Hematopoietic multipotent progenitor cell (in vitro differentiated cells): ENCODE measurements at regions not wholly inside any gene's neighbourhood (a gene's known extent, or its start where the extent isn't known, plus 50 kb on each side); places are given as distances from the start of the nearest gene placed in this dataset.
"Not testable (repeated sequence)": the region's sequence is repeated elsewhere in the genome, so short reads cannot be mapped to it uniquely, and the experiment has no call there.

Source experiments
- DNase-seq, 3 donors: peaks; one replicate each; pipeline ENCODE4 v3.0.0-alpha.2; 2011 to 2015; ENCODE audit warnings: low read depth in 2 of 3, low spot score in 2 of 3

DNA sequence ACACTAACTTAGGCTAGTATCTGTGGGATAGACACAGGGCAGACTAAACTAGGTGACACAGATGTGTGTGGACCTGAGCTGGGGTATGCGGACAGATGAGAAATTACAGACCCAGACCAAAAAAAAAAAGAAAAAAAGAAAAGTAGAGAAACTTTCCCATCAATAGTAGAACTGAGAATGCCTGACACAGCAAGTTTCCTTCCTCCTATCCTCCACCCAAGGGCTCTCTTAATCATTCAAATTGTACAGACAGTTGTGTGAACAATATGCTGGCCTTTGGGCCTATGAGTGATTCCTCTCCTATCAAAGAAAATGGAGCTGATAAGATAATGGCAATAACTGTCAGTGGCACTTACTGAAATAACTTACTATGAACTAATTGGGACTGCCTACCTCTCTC, 226.7 kb upstream of the PRDM1 start:
- DNase-seq: no peak

DNA sequence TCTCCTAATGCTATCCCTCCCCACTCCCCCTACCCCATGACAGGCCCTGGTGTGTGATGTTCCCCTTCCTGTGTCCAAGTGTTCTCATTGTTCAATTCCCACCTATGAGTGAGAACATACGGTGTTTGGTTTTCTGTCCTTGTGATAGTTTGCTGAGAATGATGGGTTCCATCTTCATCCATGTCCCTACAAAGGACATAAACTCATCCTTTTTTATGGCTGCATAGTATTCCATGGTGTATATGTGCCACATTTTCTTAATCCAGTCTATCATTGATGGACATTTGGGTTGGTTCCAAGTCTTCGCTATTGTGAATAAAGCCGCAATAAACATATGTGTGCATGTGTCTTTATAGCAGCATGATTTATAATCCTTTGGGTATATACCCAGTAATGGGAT, 227.5 kb upstream of the PRDM1 start:
- not testable (repeated sequence) for DNase-seq

DNA sequence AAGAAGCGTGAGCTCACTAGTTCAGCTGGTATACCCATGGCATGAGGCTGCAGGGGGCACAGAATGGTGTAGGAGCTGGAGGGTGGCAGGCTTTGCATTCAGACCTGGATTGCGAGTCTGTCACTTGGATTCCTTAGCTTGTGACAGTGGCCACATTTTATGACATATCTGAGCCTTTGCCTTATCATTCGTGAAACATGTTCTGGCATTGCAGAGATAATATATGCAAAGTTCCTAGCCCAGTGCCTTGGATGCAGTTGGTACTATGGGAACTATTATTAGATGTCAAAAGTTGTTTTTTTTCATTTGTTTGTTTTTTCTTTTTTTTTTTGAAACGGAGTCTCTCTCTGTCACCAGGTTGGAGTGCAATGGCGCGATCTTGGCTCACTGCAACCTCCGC, 230.7 kb upstream of the PRDM1 start:
- DNase-seq: no peak

DNA sequence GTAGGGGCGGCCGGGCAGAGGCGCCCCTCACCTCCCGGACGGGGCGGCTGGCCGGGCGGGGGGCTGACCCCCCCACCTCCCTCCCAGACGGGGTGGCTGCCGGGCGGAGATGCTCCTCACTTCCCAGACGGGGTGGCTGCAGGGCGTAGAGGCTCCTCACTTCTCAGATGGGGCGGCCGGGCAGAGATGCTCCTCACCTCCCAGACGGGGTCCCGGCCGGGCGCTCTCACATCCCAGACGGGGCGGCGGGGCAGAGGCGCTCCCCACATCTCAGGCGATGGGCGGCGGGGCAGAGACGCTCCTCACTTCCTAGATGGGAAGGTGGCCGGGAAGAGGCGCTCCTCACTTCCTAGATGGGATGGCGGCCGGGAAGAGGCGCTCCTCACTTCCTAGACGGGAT, 232.2 kb upstream of the PRDM1 start:
- DNase-seq: not testable (repeated sequence)

DNA sequence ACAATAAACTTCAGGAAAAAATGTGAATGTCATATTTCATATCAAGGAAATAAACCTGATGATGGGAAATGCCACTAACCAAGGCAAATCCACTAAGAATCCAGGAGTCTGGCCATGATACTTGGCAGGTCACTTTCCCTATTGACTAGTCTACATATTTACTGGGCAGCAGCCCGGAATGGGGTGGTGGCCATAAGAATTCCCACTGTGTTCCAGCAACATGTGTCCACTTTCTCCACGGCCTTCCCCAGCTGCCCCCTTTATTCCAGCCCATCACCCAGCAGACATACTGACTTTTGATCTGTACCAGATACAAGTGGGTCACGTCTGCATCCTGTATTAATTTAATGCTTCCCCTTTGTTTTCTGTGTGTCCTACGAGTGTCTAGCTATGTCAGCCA, 234.5 kb upstream of the PRDM1 start:
- no peak for DNase-seq

DNA sequence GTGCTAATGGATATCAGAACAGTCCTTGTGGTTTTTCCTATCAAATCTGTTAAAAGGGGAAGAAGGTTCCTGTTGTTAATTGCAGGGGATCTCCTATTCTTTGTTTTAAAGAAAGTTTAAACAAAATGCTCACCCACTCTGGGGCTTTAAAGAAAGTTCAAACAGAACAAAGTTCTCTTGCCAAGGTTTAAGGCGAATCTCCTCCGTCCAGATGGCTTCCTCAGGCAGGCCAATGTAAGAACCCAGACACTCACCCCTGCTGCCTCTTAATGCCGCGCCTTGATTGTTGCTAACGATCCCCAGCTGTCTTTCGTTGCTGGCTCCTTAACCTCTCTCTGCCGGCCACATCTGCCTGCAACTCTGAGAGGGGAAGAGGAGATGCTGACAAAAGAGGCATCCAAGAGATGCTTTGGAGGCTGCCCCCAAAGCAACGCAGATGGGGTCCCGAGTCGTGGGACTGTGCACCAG, 235.0 kb upstream of the PRDM1 start:
- DNase-seq: no peak

DNA sequence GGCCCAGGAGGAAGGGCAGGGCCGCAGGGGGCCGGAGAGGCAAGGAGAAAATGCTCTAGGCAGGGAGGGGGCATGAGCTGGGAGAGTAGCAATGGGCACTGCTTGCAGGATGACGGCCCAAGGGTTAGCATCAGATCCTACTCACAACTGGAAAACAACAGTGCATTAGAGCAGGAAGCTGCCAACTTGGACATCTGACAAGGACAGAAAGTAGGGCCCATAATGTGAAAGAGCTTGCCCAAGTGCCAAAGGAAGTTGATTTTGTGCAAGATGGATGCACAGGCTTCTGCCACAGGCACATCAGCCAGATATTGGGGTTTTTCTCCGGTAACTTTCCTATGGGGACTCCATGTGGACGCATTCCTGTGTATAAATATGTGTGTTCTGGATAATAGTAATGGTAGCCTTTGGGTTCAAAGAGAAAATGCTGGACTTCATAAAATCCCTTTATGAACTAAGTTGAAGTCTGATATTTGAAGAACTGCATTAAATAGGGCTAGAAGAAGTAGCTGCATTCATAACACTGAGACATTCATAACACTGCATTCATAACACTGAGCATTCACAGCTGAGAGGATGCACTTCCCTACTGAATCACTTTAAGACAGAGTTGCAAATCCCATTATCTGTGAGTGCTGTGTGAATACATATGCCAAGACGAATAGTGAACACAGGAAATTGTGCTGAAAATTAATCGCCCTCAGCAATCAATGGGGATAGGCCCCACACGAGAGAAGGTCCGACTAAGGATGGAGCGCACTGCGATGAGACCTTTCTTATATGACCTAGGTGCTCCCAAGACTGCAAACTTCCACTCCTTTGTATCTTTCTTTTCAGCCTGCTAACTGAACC, 235.6 kb upstream of the PRDM1 start:
- no peak for DNase-seq

DNA sequence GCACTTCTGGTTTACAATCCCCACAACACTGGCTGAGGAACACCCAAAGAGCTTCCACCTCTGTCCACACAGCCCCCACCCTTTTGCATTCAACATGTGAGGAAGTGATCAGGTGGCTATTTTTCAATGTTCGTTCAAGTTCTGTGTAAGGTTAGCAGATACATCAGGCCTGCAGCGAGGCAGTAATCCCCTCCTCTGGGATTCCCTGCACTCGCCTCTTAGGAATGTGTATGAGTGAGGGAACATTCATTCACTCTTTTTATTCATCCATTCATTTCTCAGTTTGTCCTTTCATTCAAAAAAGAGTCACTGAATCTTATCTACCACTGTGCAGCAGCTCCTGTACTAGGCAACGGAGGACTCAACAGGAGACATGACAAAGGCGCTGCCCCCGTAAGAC, 236.4 kb upstream of the PRDM1 start:
- no peak for DNase-seq

DNA sequence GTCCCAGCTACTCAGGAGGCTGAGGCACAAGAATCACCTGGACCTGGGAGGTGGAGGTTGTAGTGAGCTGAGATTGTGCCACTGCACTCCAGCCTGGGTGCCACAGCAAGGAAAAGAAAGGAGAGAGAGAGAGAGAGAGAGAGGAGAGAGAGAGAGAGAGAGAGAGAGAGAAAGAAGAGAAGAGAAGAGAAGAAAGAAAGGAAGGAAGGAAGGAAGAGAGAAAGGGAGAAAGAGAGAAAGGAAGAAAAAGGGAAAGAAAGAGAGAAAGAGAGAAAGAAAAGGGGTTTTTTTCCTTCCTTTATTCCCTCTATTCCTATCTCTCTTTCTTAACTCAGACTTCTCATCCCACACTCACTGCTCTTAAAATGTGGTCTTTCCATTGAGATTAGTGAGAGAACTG, 238.7 kb upstream of the PRDM1 start:
- no peak for DNase-seq

DNA sequence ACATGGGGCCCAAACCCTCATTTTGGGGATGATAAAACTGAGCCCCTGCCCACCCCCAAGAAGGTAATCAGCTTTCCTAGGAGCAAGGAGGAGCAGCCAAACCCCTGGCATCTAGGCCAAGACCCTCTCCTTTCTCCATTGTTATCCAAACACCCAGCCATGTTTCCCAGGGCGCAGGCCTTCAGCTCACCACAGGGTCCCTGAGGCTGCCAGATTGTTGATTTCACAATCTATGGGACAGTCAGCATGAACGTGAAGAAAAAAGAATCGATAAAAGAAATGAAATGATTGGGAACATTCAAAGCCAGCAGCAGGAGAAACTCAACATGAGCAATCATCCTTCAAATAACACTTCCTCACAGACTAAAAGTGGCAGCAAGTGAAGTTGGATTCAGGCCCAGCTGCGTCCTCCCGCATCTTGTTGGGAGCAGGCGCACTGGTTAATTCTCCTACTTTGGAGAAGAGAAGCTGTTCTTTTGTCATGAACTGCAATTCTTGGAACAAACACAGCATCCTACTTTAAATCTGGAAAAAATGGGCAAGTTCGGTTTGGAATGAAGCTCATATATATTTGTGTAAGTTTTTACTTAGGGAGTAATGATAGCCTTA, 241.8 kb upstream of the PRDM1 start:
- DNase-seq: no peak

DNA sequence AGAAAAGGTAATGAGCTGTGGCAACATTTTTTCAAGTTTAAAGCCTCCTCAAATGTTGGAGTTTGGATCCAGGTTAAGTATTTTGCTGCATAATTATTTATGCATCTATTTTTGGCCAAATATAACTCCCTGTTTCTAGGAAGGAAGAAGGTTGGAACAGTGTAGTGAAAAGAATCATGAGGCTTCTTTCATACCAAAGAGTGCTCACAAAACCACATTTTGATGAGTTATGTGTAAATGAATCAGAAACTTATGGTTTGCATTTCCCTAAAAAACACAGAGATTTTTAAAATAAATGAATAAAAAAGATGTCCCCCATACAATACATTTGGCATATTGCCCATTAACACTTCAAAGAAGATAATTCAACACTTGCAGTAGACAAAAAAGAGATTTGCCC, 246.9 kb upstream of the PRDM1 start:
- no peak for DNase-seq

DNA sequence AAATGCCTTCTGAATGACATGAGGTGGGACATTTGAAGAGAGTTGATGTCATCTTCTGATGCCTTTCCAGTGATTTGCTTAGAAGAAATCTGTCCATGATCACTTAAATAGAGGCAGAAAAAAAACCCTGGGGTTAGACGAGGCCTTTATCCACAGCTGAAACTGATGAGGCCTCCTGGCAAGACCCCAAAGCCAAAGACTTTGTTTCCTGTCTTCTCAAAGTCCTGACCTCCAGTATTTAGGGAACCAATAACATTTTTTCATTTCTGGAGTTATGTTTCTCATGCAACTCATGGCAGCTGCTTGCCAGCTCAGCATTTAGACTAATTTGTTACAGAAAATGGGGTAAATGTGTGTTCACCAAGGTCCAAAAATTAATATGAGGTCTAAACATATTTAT, 248.0 kb upstream of the PRDM1 start:
- DNase-seq: no peak

DNA sequence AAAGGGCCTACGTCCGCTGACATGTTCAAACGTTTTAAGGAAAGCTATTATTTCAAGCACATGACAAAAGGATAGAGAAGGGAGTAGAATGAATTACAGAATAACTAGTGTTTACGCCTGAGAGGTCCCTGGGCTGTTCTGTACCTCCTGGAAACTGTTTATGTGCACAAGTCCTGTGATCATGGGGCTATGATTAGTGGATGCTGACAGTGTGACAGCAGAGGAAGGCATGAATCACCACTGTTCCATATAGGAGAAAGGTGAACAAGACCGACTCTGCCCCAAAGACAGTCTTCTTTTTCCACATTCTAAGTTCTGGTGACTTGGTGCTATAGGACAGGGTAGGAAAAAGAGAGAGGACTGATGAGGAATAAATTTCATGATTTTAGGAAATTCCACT, 249.2 kb upstream of the PRDM1 start:
- DNase-seq: no peak

DNA sequence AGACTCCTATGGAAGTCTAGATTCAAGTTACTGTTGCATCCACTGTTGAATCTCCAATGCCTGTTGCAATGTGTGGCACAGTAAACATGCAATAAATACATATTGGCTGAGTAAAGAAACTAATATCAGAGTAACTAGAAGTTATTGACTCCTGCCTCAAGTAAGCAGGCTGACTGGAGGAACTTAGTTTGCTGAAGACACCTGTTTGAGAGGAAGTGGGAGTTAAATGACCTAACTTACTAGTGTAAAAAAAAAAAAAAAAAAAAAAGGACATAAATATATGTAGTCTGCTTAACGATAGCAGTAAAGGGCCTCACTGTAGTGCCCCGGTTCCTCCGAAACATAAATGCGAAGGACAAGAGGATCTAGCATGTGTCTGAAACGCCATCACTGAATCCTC, 249.8 kb upstream of the PRDM1 start:
- DNase-seq: no peak

DNA sequence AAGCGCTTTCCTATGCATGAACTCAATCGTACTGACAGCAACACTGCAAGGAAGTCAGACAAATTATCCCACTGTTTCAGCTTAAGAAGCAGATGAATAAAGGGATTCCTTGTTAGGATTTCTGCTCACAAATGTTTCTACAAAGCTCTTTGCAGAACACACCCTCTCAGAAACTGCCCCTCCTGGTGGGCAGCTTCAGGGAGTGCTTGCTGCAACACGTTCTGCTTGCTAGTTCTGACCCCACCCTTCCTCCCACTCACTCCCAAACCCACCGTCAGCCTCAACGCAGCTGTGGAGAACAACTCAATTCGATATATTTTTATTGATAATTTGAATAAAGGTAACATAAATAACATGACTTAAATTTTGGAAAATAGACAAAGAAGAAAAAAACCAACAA, 250.8 kb upstream of the PRDM1 start:
- DNase-seq: peak in 2 of 3 donors; percentile 48 to 74

DNA sequence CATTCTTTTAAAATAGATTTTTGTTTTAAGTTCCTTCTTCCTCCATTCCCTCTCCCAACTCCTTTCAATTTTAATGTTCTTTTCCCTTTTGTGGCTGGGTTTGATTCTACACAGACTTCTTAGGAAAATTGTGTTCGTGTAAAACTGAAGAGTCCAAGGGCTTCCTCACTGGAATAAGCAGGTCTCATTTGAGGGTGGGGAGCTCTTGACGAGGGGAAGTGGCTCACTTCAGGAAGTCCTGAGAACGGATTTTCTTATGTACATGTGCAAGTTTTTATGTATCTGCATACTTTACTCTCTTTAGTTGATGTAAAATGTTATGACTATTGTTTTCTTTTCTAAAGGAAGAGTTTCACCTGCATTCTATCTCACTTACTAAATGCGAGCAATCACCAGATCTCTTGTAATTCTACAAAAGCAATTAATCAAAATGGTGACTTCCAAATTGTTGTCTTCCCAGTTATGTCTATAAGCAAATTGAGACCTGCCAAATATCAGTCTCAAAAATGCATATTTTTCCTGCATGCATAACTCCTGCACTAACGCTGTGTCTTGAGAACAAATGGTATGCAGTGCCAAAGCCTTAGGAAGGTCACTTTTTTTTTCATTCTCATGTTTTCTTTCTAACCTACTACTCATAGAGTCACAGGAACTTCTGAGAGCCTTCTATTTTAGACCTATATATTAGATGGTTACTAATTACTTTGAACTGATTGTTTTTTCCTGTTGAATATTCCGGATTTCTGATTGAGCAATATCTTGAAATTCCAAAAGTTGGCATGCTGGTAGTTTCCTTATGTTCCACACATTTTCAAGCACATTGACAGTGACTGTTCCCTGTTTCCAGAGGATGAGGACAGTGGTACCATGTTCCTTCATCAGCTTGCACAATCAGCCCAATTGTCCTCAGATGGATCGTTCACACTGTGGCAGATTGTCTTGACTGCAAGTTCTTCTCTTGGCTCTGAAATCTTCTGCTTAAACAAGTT, 251.9 kb upstream of the PRDM1 start:
- DNase-seq: peak in 1 of 3 donors; percentile 9

DNA sequence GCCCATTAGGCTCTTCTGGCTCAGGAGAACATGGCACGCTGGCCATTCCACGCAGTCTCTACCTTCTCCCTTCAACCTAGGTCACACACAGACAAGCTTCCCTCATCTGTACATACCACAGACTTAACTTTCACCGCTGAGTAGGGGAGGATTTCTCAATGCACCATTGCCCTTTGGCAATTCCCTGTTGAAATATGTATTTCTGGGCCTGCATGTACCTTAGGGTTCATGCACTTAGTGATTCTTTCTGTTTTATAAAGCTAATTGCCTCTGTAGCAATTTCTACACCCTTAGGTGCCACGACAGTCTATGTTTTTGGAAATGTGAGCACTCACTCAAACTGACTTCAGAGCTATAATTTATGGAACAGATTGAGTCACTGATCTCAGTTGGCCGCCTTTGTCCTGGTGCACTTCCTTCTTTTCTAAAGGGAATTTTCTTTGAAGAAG, 253.8 kb upstream of the PRDM1 start:
- no peak for DNase-seq

DNA sequence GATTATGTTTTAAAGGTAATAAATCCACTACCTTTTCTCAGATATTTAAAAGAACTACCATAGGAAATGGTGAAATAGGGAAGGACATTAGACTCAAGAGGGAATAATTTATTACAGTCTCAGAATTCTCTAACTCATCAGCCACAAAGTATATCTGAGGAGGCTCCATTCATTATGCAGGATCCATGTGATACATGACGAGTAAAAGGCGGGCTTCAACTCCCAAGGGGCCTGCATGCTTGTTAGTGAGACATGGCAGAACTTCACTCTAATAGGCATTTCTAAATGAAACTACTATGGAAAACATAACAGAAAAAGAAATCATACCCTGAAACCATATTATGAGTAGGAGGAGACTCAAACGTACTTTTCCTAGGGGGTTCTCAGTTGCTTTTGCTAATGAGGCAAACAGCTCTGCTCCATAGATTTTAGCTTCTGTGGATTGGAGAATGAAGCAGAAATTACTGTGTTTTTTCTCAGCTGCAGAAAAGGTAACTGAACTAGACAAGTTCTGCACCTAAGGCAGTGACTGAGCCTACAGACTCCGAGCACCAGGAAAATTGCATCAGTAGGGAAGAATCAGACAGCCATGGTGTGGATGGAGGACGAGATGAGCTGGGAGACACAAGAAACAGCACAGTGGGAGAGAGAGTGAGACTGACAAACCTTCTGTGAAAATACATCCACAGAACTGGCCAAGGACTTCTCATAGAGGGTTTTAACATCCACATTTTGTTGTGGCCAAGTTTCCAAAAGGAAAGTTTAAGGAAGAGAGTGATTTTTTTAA, 254.6 kb upstream of the PRDM1 start:
- DNase-seq: peak in 1 of 3 donors; percentile 5

DNA sequence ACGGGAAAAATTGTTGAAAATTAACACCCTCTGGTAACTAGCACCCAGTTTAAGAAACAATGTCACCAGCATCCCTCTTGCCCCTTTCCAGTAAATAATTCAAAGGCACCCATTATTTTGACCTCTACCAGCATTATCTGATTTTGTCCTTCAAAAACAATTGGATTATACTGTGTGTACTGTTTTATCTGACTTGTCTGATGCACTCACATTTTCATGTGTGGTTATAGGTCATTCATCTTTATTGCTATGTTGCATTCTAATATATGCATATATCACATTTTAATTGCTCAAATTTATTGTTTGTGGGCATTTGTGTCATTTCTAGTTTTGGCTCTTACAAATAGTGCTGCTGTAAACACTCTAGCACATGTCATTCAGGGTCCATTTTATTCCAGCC, 260.9 kb upstream of the PRDM1 start:
- DNase-seq: no peak

DNA sequence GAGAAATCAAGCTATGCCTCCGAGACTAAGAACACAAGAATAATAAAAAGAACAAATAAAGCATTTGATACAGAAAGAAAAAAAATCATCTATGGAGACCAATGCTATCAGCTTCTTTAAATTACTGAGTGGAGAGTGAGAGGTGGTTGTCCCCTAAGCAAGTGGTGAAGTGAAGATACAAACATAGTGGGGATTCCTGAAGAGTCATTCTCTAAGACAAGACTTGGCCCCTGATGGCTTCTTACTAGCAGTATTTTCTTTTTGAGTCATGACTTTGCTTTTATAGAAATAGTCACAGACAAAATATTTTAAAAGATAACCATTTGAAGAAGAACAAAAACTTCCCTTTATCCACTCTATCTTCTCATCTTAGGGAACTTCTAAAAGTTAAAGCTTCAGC, 261.4 kb upstream of the PRDM1 start:
- DNase-seq: no peak
